Mesothelial cell of epicardium (in vitro differentiated cells): ENCODE measurements at regions not wholly inside any gene's neighbourhood (a gene's known extent, or its start where the extent isn't known, plus 50 kb on each side); places are given as distances from the start of the nearest gene placed in this dataset.

Experiments
- DNase-seq, 2 experiments: peaks; one replicate each; pipeline ENCODE4 v3.0.0; 2021; ENCODE audit warnings: low spot score in 2 of 2; ENCODE audit not compliant: unreplicated experiment in 2 of 2
- H3K27ac Mint-ChIP-seq: 2 replicates; pipeline ENCODE4 v1.8.0; 2021; ENCODE audit warnings: mixed read lengths
- H3K27me3 Mint-ChIP-seq: 2 replicates; pipeline ENCODE4 v1.8.0; 2021; ENCODE audit warnings: low read depth, mixed read lengths
- H3K36me3 Mint-ChIP-seq: 2 replicates; pipeline ENCODE4 v1.8.0; 2021; ENCODE audit warnings: mixed read lengths
- H3K4me1 Mint-ChIP-seq: 2 replicates; pipeline ENCODE4 v1.8.0; 2021; ENCODE audit warnings: mixed read lengths
- H3K4me3 Mint-ChIP-seq: 2 replicates; pipeline ENCODE4 v1.8.0; 2021; ENCODE audit warnings: mild to moderate bottlenecking, moderate library complexity, mixed read lengths
- H3K9me3 Mint-ChIP-seq: 2 replicates; pipeline ENCODE4 v1.8.0; 2021; ENCODE audit warnings: mixed read lengths
- TF ChIP-seq, protein P1 (sequence below): fragments of 200-600 bp; sonication (generic); IDR thresholded peaks from one replicate; pipeline ENCODE4 v1.5.0; 2021; ENCODE audit warnings: antibody characterized with exemption; ENCODE audit not compliant: unreplicated experiment

DNA sequence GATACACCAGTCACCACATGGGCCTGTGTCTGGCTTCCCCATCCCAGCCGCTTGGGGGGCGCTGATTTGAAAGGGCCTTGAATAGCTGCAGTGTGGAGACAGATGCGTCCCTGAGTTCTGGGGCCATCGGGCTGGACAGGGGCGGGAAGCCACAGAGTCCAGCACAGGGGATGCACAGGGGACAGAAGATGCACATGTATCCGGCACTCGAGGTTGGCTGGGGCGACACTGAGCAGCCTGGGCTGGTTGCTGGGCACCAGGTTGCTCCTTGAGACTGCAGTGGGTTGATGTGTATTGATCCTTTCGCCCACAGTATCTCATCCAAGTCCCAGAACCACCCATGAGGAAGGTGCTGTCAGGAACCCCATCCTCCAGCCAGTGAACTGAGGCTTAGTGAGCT lies 99.3 kb upstream of the SYT13 start:
- TF ChIP-seq, protein P1, sequence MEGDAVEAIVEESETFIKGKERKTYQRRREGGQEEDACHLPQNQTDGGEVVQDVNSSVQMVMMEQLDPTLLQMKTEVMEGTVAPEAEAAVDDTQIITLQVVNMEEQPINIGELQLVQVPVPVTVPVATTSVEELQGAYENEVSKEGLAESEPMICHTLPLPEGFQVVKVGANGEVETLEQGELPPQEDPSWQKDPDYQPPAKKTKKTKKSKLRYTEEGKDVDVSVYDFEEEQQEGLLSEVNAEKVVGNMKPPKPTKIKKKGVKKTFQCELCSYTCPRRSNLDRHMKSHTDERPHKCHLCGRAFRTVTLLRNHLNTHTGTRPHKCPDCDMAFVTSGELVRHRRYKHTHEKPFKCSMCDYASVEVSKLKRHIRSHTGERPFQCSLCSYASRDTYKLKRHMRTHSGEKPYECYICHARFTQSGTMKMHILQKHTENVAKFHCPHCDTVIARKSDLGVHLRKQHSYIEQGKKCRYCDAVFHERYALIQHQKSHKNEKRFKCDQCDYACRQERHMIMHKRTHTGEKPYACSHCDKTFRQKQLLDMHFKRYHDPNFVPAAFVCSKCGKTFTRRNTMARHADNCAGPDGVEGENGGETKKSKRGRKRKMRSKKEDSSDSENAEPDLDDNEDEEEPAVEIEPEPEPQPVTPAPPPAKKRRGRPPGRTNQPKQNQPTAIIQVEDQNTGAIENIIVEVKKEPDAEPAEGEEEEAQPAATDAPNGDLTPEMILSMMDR = no peak
- no peak for DNase-seq
- no peaks in the 10 kb centered on the region for H3K4me1 Mint-ChIP-seq
- peaks cover 38% of the 10 kb centered on the region for H3K27me3 Mint-ChIP-seq
- no peaks in the 10 kb centered on the region for H3K36me3 Mint-ChIP-seq
- no peak overlapping the region for H3K4me3 Mint-ChIP-seq
- H3K9me3 Mint-ChIP-seq = no peaks in the 10 kb centered on the region
- H3K27ac Mint-ChIP-seq = no peak overlapping the region

DNA sequence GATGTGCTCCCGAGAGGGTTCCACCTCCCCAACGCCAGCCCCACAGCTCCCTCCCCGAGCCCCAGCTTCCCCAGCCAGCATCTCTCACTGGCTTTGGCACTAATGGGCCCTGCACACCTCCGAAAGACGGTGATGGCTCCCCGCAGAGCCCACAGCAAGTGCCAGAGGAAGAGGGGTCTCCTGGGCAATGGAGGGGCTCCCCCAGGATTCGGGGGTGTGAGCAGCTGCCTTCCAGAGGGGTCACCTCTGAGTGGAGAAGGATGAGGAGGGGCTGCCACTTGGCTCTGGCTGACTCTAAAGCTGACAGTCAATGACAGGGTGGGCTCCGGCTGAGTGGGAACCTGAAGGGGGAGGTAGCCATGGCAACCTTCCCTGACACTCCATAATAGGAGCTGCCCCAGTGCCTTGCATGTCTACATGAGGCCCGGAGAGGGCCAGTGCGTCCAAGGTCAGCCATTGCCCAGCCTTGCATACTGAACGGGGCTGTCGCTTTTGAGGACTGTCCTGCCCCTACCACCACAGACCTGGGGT lies 98.6 kb upstream of the SYT13 start:
- no peaks in the 10 kb centered on the region for H3K4me1 Mint-ChIP-seq
- H3K27me3 Mint-ChIP-seq = peaks cover 35% of the 10 kb centered on the region
- no peaks in the 10 kb centered on the region for H3K36me3 Mint-ChIP-seq
- TF ChIP-seq, protein P1 = no peak
- DNase-seq = no peak
- no peak overlapping the region for H3K27ac Mint-ChIP-seq
- no peaks in the 10 kb centered on the region for H3K9me3 Mint-ChIP-seq
- H3K4me3 Mint-ChIP-seq = no peak overlapping the region

DNA sequence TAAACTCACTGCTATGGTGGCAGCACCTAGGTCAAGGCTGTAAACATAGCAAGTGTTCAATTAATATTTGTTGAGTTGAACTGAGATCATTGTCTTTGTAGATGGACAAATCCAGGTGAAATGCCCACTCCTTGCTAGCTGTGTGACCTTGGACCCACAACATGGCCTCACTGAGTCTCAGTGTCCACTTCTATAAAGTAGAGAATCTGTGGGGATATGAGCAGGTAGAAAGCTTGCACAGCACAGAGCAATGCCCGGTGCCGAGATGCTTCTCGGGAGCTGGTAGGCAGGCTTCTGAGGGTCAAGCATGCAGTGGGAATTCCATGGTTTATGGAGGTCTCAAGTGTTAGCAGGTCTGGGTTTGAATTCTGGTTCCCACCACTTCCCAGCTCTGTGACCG lies 97.9 kb upstream of the SYT13 start:
- no peak for DNase-seq
- Mint-ChIP-seq H3K9me3 (no peaks in the 10 kb centered on the region), H3K4me1 (no peaks in the 10 kb centered on the region), H3K27me3 (peaks cover 35% of the 10 kb centered on the region), H3K27ac (no peak overlapping the region), H3K4me3 (no peak overlapping the region), H3K36me3 (no peaks in the 10 kb centered on the region)
- TF ChIP-seq, protein P1 = no peak

DNA sequence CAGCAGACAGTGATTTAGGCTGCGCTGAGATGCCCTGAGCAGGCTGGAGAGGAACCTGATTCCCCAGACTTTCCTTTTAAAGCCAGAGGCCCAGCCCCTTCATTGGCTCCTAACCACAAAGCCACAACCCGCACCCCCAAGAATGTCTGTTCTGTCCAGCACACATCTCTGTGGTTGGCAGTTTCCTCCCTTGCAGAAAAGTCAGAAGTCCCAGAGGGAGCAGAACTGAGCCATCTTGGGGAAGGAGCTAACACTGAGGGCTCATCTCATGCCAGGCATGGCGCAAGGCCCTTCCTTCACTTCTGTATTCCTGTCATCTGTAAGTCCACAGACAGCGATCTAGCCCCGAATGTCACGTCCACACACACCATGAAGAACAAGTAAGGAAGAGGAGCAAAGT lies 97.1 kb upstream of the SYT13 start:
- no peak overlapping the region for H3K27ac Mint-ChIP-seq

DNA sequence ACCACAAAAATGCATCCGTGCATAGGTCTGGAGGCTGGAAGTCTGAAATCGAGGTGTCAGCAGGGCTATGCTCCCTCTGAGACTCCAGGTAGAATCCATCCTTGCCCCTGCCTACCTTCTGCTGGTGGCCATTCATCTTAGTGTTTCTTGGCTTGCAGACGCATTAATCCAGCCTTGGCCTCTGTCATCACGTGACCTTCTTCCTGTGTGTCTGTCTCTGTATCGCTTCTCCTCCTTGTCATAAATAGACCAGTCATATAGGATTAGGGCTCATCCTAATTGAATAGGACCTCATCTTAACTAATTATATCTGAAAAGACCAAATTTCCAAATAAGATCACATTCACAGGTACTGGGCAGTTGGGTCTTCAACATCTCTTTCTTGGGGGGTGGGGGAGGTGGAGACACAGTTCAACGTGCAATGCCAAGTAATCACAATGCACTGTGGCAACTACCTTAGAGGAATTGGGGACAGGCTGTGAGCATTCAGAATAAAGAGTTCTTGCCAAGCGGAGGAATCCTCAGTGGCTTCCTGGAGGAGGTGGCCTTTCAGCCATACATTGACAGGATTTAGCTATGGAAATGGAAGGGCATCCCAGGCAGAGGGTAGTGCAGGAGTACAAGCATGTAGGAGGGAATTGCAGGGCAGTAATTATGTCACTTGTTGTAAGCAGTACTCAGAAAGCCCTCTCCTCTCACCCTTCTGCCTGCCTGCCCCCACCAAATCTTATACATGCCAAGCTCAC lies 96.2 kb upstream of the SYT13 start:
- Mint-ChIP-seq H3K4me3 (no peak overlapping the region), H3K27me3 (peaks cover 21% of the 10 kb centered on the region), H3K27ac (no peak overlapping the region), H3K9me3 (no peaks in the 10 kb centered on the region), H3K4me1 (no peaks in the 10 kb centered on the region), H3K36me3 (no peaks in the 10 kb centered on the region)
- no peak for DNase-seq
- TF ChIP-seq, protein P1 = no peak

More for the DNA sequence above, 97.1 kb upstream of the SYT13 start:
- TF ChIP-seq, protein P1 = no peak
- no peak for DNase-seq
- H3K36me3 Mint-ChIP-seq = no peaks in the 10 kb centered on the region
- no peaks in the 10 kb centered on the region for H3K9me3 Mint-ChIP-seq
- H3K27me3 Mint-ChIP-seq = peaks cover 28% of the 10 kb centered on the region
- no peaks in the 10 kb centered on the region for H3K4me1 Mint-ChIP-seq
- H3K4me3 Mint-ChIP-seq = no peak overlapping the region
